Pulmonary artery endothelial cell (primary cell): ENCODE measurements at regions not wholly inside any gene's neighbourhood (a gene's known extent, or its start where the extent isn't known, plus 50 kb on each side); places are given as distances from the start of the nearest gene placed in this dataset.
"Not testable (repeated sequence)": the region's sequence is repeated elsewhere in the genome, so short reads cannot be mapped to it uniquely, and the experiment has no call there.

ENCODE experiments used
- DNase-seq: peaks from one replicate; pipeline ENCODE4 v3.0.0-alpha.2; 2011; ENCODE audit warnings: low read depth, low spot score

DNA sequence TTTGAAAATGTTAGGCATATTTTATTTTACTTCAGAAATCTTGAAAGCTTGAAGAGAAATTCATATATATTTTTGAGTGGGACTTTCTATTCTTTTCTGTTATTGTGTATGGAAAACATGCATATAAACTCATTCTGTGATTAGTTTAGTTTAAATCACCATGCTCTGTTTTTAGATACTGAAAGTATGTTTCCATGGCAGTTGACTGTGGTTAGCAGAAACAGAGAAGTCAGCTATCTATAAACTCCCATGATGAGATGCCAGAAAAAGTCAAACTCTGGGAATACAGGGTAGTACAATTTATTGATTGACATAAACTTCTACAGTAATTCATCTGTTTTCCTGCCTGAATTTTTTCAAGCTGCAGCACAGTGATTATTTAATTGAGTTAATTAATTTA is 905.3 kb upstream of the VRK2 start:
- DNase-seq: no peak

DNA sequence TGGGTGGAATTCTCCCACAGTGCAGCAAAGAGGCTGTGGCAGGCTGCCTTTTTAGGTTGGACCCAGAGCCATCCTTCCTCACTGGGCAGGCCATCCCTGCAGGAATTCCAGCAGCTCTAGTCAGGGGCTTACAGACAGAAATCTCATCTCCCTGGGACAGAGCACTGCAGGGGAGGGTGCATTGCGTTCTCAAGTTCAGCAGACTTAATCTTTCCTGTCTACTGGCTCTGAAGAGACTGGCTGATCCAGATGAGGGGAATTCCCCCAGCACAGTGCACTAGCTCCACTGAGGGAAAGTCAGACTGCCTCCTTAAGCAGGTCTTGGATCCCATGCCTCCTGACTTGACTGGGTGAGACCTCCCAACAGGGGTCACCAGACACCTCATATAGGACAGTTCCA is 899.7 kb upstream of the VRK2 start:
- no peak for DNase-seq

- no peak for DNase-seq
These were observed 890.2 kb upstream of the VRK2 start for GRCh38 chr2:57156231-57156924.

DNA sequence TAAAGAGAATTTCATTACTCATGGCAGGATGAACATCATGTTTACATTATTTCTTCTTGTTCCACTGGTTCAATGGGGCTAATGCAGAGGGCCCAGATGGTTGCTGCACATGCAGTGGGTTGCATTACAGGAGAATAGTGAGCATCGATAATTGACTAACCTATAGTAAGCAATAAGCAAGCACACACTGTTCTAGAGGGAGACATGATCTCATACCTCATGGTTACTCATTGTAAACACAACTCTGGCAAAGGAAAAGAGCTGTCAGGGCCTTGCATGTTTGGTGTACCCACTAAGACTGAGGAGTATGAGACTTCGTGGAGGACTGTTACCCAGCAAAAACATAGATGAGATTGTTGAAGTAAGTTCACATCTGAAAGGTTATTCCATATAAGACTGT is 885.6 kb upstream of the VRK2 start:
- DNase-seq: no peak

GRCh38 chr2:57177176-57177575 is 869.4 kb upstream of the VRK2 start:
- no peak for DNase-seq

DNA sequence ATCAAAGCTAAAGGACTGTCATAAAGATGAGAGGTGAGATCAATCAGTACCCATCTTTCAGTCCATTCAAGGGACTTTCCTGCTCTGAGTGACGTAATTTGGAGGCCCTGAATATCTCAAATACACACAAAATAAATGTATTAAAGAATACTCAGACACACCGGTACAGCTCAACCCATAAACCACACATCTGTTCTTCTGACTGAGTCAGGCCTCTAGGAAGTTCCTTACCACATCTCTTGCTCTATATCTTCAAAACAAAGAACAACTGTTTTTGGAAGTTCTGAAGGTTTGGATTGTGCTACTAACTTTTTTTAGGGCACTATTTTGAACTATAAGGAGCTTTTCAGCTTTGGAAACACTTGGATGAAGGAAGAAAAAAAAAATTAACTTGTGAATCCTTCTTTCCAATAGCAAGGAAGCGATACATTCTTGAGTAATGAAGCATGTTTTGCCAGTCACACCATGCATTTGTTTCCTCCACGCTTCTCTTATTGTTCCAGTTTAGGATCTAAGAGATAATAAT is 866.5 kb upstream of the VRK2 start:
- DNase-seq: peak; percentile 57

DNA sequence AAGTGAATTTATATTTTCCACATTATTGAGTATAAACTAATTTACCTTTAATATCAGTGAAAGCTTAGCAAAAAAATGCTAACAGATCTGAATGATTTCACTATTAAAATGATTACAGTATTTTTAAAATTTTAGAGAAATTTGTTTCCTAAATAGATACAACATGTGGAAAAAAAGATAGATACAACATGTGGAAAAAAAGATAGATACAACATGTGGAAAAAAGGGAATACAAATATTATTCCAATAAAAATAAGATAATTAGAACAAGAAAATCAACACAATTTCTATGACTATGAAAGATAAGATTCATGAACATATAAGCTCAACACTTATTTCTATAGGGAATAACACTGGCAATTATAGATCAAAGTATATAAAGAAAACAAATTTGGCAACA is 865.9 kb upstream of the VRK2 start:
- no peak for DNase-seq

GRCh38 chr2:57181315-57182038 is 865.1 kb upstream of the VRK2 start:
- no peak for DNase-seq

GRCh38 chr2:57182916-57183315 is 863.7 kb upstream of the VRK2 start:
- DNase-seq: no peak

DNA sequence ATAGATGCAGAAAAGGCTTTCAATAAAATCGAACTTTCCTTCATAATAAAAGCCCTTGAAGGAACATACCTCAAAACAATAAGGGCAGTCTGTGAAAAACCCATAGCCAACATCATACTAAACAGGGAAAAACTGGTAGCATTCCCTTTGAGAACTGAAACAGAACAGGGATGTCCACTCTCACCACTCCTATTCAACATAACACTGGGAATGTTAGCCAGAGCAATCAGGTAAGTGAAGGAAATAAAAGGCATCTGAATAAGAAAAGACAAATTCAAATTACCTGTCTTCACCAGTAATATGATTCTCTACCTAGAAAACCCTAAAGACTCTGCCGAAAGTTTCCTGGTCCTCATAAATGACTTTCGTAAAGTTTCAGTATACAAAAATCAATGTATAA is 861.0 kb upstream of the VRK2 start:
- no peak for DNase-seq

DNA sequence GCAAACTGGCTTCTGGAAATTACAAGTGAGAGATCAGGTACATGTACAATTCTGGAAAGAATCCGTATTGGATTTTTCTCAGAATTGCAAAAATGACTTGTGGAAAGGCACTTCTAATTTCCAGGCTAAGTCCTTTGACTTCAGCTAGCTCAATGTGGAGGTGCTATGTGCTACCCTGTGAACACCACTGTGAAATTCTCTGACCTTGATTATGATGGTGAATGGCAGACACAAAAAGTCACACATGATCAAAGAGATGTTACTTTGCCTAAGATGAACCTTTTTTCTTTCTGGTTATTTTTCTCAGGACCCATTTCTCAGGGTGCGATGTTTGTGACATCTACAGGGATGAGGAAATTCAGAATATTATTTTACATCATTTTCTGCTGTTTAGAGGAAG is 856.6 kb upstream of the VRK2 start:
- DNase-seq: no peak

DNA sequence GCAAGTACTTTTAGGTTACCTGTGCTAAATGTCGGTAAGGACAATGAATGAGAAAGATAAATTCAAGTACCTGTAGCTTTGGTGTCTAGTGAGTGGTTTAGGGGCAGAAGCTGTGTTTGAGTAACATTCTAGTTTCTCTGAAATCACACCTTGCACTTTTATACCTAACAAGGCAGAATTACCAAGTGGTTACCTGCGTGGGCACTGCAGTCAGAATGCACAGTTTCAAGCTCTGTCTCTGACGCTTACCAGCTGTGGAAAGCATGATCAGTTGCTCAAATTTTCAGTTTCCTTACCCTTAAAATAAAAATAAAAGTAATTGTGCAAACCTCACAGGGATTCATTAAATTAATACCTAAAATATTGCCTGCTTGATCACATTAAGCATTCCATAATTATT is 846.9 kb upstream of the VRK2 start:
- no peak for DNase-seq

- no peak for DNase-seq
These were observed 842.2 kb upstream of the VRK2 start for GRCh38 chr2:57204364-57204763.

GRCh38 chr2:57205241-57205640 is 841.4 kb upstream of the VRK2 start:
- DNase-seq: no peak

- DNase-seq: no peak
These were observed 839.4 kb upstream of the VRK2 start for GRCh38 chr2:57207191-57207590.

DNA sequence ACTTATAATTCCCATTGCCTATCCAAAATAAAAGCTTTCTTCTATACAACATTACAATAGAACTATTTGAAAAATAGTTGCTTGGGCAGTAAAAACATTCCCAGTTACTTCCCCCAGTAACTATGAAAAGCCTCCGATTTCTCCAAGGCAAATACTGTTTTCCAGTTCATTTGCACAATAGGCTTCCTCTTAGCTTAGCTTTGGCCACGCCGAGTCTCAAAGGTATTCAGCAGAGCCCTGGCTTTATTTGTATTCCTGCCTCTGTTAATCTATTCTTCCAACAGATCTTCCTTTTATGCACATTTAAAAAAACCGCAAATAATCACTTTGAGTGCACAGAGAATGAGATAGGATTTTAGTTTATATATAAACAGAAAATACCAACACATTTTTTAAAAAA is 836.8 kb upstream of the VRK2 start:
- DNase-seq: no peak

GRCh38 chr2:57210855-57211254 is 835.8 kb upstream of the VRK2 start:
- no peak for DNase-seq

DNA sequence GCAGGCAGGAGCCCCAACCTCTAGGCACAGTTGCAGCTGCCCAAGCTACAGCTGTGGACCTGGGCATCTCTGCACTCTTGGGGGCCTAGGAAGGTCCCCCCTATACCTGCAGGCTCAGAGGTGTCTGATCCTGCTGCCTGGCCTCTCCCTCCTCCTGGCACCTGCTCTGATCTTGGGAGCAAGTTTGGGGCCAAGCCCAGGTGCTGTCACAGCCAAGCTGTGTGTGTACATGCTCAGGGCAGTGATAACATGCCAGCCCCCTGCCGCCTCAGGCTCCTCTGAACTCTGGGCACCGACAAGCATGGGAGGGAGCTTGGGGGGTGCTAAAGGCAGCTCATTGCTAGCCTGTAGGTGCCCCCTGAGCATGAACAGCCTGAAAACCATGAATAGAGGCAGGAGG is 829.6 kb upstream of the VRK2 start:
- DNase-seq: no peak

GRCh38 chr2:57218206-57218605 is 828.4 kb upstream of the VRK2 start:
- DNase-seq: no peak

DNA sequence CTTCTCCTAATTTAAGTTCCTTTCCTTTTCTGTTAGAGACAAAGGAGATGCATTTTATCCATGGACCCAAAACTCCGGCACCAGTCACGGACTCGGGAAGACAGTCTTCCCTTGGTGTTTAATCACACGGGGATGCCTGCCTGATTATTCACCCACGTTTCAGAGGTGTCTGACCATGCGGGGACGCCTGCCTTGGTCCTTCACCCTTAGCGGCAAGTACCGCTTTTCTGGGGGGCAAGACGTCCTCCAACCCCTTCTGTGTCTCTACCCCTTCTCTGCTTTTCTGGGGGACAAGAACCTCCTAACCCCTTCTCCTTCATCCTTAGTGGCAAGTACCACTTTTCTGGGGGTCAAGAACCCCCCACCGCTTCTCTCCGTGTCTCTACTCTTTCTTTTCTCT is 816.9 kb upstream of the VRK2 start:
- not testable (repeated sequence) for DNase-seq

DNA sequence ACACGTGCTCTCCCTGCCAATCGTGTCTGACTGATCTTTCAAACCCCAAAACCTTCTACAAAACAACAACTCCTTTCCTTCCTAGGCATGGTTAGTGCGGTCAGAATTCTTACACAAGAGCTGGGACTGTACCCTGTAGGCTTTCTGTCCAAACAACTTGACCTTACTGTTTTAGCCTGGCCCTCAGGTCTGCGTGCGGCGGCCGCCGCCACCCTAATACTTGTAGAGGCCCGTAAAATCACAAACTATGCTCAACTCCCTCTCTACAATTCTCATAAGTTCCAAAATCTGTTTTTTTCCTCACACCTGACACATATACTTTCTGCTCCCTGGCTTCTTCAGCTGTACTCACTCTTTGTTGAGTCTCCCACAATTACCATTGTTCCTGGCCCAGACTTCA is 814.3 kb upstream of the VRK2 start:
- not testable (repeated sequence) for DNase-seq

GRCh38 chr2:57251495-57251894 is 795.1 kb upstream of the VRK2 start:
- DNase-seq: not testable (repeated sequence)

DNA sequence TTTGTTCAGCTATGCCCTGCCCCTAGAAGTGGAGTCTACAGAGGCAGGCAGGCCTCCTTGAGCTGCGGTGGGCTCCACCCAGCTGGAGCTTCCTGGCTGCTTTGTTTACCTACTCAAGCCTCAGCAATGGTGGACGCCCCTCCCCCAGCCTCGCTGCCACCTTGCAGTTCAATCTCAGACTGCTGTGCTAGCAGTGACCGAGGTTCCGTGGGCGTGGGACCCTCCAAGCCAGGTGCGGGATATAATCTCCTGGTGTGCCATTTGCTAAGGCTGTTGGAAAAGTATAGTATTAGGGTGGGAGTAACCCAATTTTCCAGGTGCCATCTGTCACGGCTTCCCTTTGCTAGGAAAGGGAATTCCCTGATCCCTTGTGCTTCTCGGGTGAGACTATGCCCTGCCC is 770.2 kb upstream of the VRK2 start:
- not testable (repeated sequence) for DNase-seq
